ENCODE measurements at regions not wholly inside any gene's neighbourhood (a gene's known extent, or its start where the extent isn't known, plus 50 kb on each side); places are given as distances from the start of the nearest gene placed in this dataset.

- no peaks in the 10 kb centered on the region for H3K4me1 ChIP-seq (ENCODE audit: control insufficient read depth in 1 of 2, extremely low read depth in 1 of 2, insufficient read depth in 2 of 2, low read length in 2 of 2)
- H3K4me3 Mint-ChIP-seq = no peak overlapping the region
- no peak overlapping the region for H3K27ac ChIP-seq (ENCODE audit: low read length)
- no peaks in the 10 kb centered on the region for H3K9me3 Mint-ChIP-seq
- ATAC-seq (replicated peaks in 1 of 4) = no peak
- ChIA-PET CTCF (interaction anchor here (1.0 to 1.7 kb wide), 2 partner anchors 438 to 583 kb away, joined by 3 to 8 read pairs; no protein-coding TSS in a partner anchor), POLR2A (no interaction called here)
- H3K27me3 ChIP-seq (replicated peaks in 1 of 2; ENCODE audit: control insufficient read depth in 2 of 2, extremely low read depth in 1 of 2, insufficient read depth in 2 of 2, low read length in 1 of 2) = no peaks in the 10 kb centered on the region
- H3K4me1 Mint-ChIP-seq = no peaks in the 10 kb centered on the region
- no peaks in the 10 kb centered on the region for H3K9me3 ChIP-seq
- WGBS (ENCODE audit: insufficient coverage) = 67% methylated on average over 1 of the region's 2 CpGs
- DNase-seq = no peak
- no peak overlapping the region for H3K27ac Mint-ChIP-seq
- H3K36me3 ChIP-seq (ENCODE audit: control insufficient read depth in 2 of 2, extremely low read depth in 1 of 2, insufficient read depth in 1 of 2, low read length in 1 of 2) = no peaks in the 10 kb centered on the region
- no peak overlapping the region for H3K4me3 ChIP-seq (ENCODE audit: control insufficient read depth in 1 of 2, extremely low read depth in 1 of 2, low read length in 1 of 2)
- peaks cover 0 to 9% of the 10 kb centered on the region in 2 donors for H3K27me3 Mint-ChIP-seq
- no peaks in the 10 kb centered on the region for H3K36me3 Mint-ChIP-seq
Measured at GRCh38 chr11:82225502-82225901, 508.2 kb downstream of the FAM181B start.

GRCh38 chr11:82216927-82217570, 516.6 kb downstream of the FAM181B start:
- no peak overlapping the region for H3K4me3 ChIP-seq (ENCODE audit: control insufficient read depth in 1 of 2, extremely low read depth in 1 of 2, low read length in 1 of 2)
- 17% methylated on average over 1 of the region's 3 CpGs for WGBS (ENCODE audit: insufficient coverage)
- Mint-ChIP-seq H3K27ac (no peak overlapping the region), H3K4me1 (no peaks in the 10 kb centered on the region), H3K27me3 (peaks cover 0 to 18% of the 10 kb centered on the region in 2 donors), H3K9me3 (no peaks in the 10 kb centered on the region), H3K4me3 (no peak overlapping the region), H3K36me3 (no peaks in the 10 kb centered on the region)
- H3K4me1 ChIP-seq (ENCODE audit: control insufficient read depth in 1 of 2, extremely low read depth in 1 of 2, insufficient read depth in 2 of 2, low read length in 2 of 2) = no peaks in the 10 kb centered on the region
- DNase-seq = no peak
- no peak overlapping the region for H3K27ac ChIP-seq (ENCODE audit: low read length)
- CTCF ChIA-PET = no interaction called here
- no peaks in the 10 kb centered on the region for H3K9me3 ChIP-seq
- H3K27me3 ChIP-seq (replicated peaks in 1 of 2; ENCODE audit: control insufficient read depth in 2 of 2, extremely low read depth in 1 of 2, insufficient read depth in 2 of 2, low read length in 1 of 2) = no peaks in the 10 kb centered on the region
- POLR2A ChIA-PET = interaction anchor here in 1 of 2 donors (0.6 kb wide), 1 partner anchor 771 kb away, joined by 3 read pairs; no protein-coding TSS in a partner anchor
- no peaks in the 10 kb centered on the region for H3K36me3 ChIP-seq (ENCODE audit: control insufficient read depth in 2 of 2, extremely low read depth in 1 of 2, insufficient read depth in 1 of 2, low read length in 1 of 2)
- ATAC-seq (replicated peaks in 1 of 4) = no peak

GRCh38 chr11:82210011-82210410, 523.7 kb downstream of the FAM181B start:
- CTCF ChIA-PET = no interaction called here

GRCh38 chr11:82195283-82195682, 538.4 kb downstream of the FAM181B start:
- Mint-ChIP-seq H3K27ac (no peak overlapping the region), H3K27me3 (peaks cover 0 to 3% of the 10 kb centered on the region in 2 donors), H3K36me3 (no peaks in the 10 kb centered on the region), H3K4me1 (no peaks in the 10 kb centered on the region), H3K9me3 (no peaks in the 10 kb centered on the region), H3K4me3 (no peak overlapping the region)
- ChIA-PET POLR2A (no interaction called here), CTCF (no interaction called here)
- ATAC-seq (replicated peaks in 1 of 4) = no peak
- DNase-seq = no peak
- no peak overlapping the region for H3K27ac ChIP-seq (ENCODE audit: low read length)
- no peaks in the 10 kb centered on the region for H3K36me3 ChIP-seq (ENCODE audit: control insufficient read depth in 2 of 2, extremely low read depth in 1 of 2, insufficient read depth in 1 of 2, low read length in 1 of 2)
- no peaks in the 10 kb centered on the region for H3K4me1 ChIP-seq (ENCODE audit: control insufficient read depth in 1 of 2, extremely low read depth in 1 of 2, insufficient read depth in 2 of 2, low read length in 2 of 2)
- no CpG with 5 or more reads among the region's 3 CpGs for WGBS (ENCODE audit: insufficient coverage)
- H3K27me3 ChIP-seq (replicated peaks in 1 of 2; ENCODE audit: control insufficient read depth in 2 of 2, extremely low read depth in 1 of 2, insufficient read depth in 2 of 2, low read length in 1 of 2) = no peaks in the 10 kb centered on the region
- H3K9me3 ChIP-seq = no peaks in the 10 kb centered on the region
- H3K4me3 ChIP-seq (ENCODE audit: control insufficient read depth in 1 of 2, extremely low read depth in 1 of 2, low read length in 1 of 2) = no peak overlapping the region

More at GRCh38 chr11:82210011-82210410, 523.7 kb downstream of the FAM181B start:
- H3K9me3 Mint-ChIP-seq = no peaks in the 10 kb centered on the region
- H3K4me1 Mint-ChIP-seq = no peaks in the 10 kb centered on the region
- Histone ChIP-seq H3K36me3 (ENCODE audit: control insufficient read depth in 2 of 2, extremely low read depth in 1 of 2, insufficient read depth in 1 of 2, low read length in 1 of 2) (no peaks in the 10 kb centered on the region), H3K4me1 (ENCODE audit: control insufficient read depth in 1 of 2, extremely low read depth in 1 of 2, insufficient read depth in 2 of 2, low read length in 2 of 2) (no peaks in the 10 kb centered on the region), H3K27ac (ENCODE audit: low read length) (no peak overlapping the region), H3K9me3 (no peaks in the 10 kb centered on the region), H3K27me3 (replicated peaks in 1 of 2; ENCODE audit: control insufficient read depth in 2 of 2, extremely low read depth in 1 of 2, insufficient read depth in 2 of 2, low read length in 1 of 2) (no peaks in the 10 kb centered on the region), H3K4me3 (ENCODE audit: control insufficient read depth in 1 of 2, extremely low read depth in 1 of 2, low read length in 1 of 2) (no peak overlapping the region)
- no peaks in the 10 kb centered on the region for H3K36me3 Mint-ChIP-seq
- POLR2A ChIA-PET = interaction anchor here in 1 of 2 donors (0.6 kb wide), 1 partner anchor 108 kb away, joined by 3 read pairs; no protein-coding TSS in a partner anchor
- no peak overlapping the region for H3K27ac Mint-ChIP-seq
- ATAC-seq (replicated peaks in 1 of 4) = no peak
- no CpG with 5 or more reads among the region's 1 CpG for WGBS (ENCODE audit: insufficient coverage)
- no peak for DNase-seq
- no peak overlapping the region for H3K4me3 Mint-ChIP-seq
- H3K27me3 Mint-ChIP-seq = no peaks in the 10 kb centered on the region

GRCh38 chr11:82194521-82194920, 539.1 kb downstream of the FAM181B start:
- no peak overlapping the region for H3K27ac ChIP-seq (ENCODE audit: low read length)
- no peaks in the 10 kb centered on the region for H3K4me1 Mint-ChIP-seq
- no peaks in the 10 kb centered on the region for H3K4me1 ChIP-seq (ENCODE audit: control insufficient read depth in 1 of 2, extremely low read depth in 1 of 2, insufficient read depth in 2 of 2, low read length in 2 of 2)
- H3K27me3 Mint-ChIP-seq = no peaks in the 10 kb centered on the region
- no peaks in the 10 kb centered on the region for H3K9me3 ChIP-seq
- H3K27ac Mint-ChIP-seq = no peak overlapping the region
- WGBS (ENCODE audit: insufficient coverage) = 89% methylated on average over 3 of the region's 7 CpGs
- ATAC-seq (replicated peaks in 1 of 4) (no peak), DNase-seq (no peak)
- no peaks in the 10 kb centered on the region for H3K36me3 Mint-ChIP-seq
- H3K9me3 Mint-ChIP-seq = no peaks in the 10 kb centered on the region
- no peaks in the 10 kb centered on the region for H3K36me3 ChIP-seq (ENCODE audit: control insufficient read depth in 2 of 2, extremely low read depth in 1 of 2, insufficient read depth in 1 of 2, low read length in 1 of 2)
- no peak overlapping the region for H3K4me3 ChIP-seq (ENCODE audit: control insufficient read depth in 1 of 2, extremely low read depth in 1 of 2, low read length in 1 of 2)
- CTCF ChIA-PET = no interaction called here
- POLR2A ChIA-PET = no interaction called here
- no peaks in the 10 kb centered on the region for H3K27me3 ChIP-seq (replicated peaks in 1 of 2; ENCODE audit: control insufficient read depth in 2 of 2, extremely low read depth in 1 of 2, insufficient read depth in 2 of 2, low read length in 1 of 2)
- no peak overlapping the region for H3K4me3 Mint-ChIP-seq

- DNase-seq (no peak), ATAC-seq (replicated peaks in 1 of 4) (no peak)
- no peaks in the 10 kb centered on the region for H3K36me3 Mint-ChIP-seq
- Histone ChIP-seq H3K27ac (ENCODE audit: low read length) (no peak overlapping the region), H3K27me3 (replicated peaks in 1 of 2; ENCODE audit: control insufficient read depth in 2 of 2, extremely low read depth in 1 of 2, insufficient read depth in 2 of 2, low read length in 1 of 2) (no peaks in the 10 kb centered on the region), H3K4me1 (ENCODE audit: control insufficient read depth in 1 of 2, extremely low read depth in 1 of 2, insufficient read depth in 2 of 2, low read length in 2 of 2) (no peaks in the 10 kb centered on the region), H3K9me3 (no peaks in the 10 kb centered on the region), H3K36me3 (ENCODE audit: control insufficient read depth in 2 of 2, extremely low read depth in 1 of 2, insufficient read depth in 1 of 2, low read length in 1 of 2) (no peaks in the 10 kb centered on the region), H3K4me3 (ENCODE audit: control insufficient read depth in 1 of 2, extremely low read depth in 1 of 2, low read length in 1 of 2) (no peak overlapping the region)
- no peaks in the 10 kb centered on the region for H3K9me3 Mint-ChIP-seq
- H3K4me3 Mint-ChIP-seq = no peak overlapping the region
- CTCF ChIA-PET = no interaction called here
- H3K4me1 Mint-ChIP-seq = no peaks in the 10 kb centered on the region
- no peak overlapping the region for H3K27ac Mint-ChIP-seq
- POLR2A ChIA-PET = no interaction called here
- 66% methylated on average over 3 of the region's 3 CpGs for WGBS (ENCODE audit: insufficient coverage)
- no peaks in the 10 kb centered on the region for H3K27me3 Mint-ChIP-seq
Measured at GRCh38 chr11:82191695-82192094, 542.0 kb downstream of the FAM181B start.

GRCh38 chr11:82185925-82186324, 547.7 kb downstream of the FAM181B start:
- Mint-ChIP-seq H3K9me3 (no peaks in the 10 kb centered on the region), H3K36me3 (no peaks in the 10 kb centered on the region), H3K4me1 (no peaks in the 10 kb centered on the region), H3K27me3 (peaks cover 0 to 2% of the 10 kb centered on the region in 2 donors), H3K4me3 (no peak overlapping the region), H3K27ac (no peak overlapping the region)
- no CpG with 5 or more reads among the region's 3 CpGs for WGBS (ENCODE audit: insufficient coverage)
- no peak for ATAC-seq (replicated peaks in 1 of 4)
- Histone ChIP-seq H3K4me1 (ENCODE audit: control insufficient read depth in 1 of 2, extremely low read depth in 1 of 2, insufficient read depth in 2 of 2, low read length in 2 of 2) (no peaks in the 10 kb centered on the region), H3K27me3 (replicated peaks in 1 of 2; ENCODE audit: control insufficient read depth in 2 of 2, extremely low read depth in 1 of 2, insufficient read depth in 2 of 2, low read length in 1 of 2) (no peaks in the 10 kb centered on the region), H3K27ac (ENCODE audit: low read length) (no peak overlapping the region), H3K9me3 (no peaks in the 10 kb centered on the region), H3K36me3 (ENCODE audit: control insufficient read depth in 2 of 2, extremely low read depth in 1 of 2, insufficient read depth in 1 of 2, low read length in 1 of 2) (no peaks in the 10 kb centered on the region), H3K4me3 (ENCODE audit: control insufficient read depth in 1 of 2, extremely low read depth in 1 of 2, low read length in 1 of 2) (no peak overlapping the region)
- ChIA-PET POLR2A (no interaction called here), CTCF (no interaction called here)
- no peak for DNase-seq
